ENCODE measurements at regions not wholly inside any gene's neighbourhood (a gene's known extent, or its start where the extent isn't known, plus 50 kb on each side); places are given as distances from the start of the nearest gene placed in this dataset.

DNA sequence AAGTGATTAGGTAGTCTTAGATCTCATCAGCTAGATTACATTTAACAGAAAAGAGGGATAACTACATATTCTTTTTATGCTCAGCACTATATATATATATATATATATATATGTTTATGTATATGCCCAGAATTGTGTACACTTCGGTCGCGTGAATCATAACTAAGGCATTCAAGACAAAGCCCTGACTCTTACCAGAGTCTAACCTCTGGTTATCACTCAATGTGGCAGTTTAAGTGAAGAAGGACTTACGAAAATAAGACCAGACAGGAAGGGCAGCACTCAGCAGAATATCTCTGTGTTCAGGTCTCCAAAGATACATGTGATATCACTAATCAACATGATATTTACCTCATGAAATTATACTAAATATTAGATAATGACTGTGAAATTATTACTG, 1326.7 kb downstream of the MRPL39 start:
- Mint-ChIP-seq H3K27me3 (ENCODE audit: insufficient read depth, low read depth, poor library complexity) (peaks cover 2% of the 10 kb centered on the region), H3K9me3 (peaks cover 70% of the 10 kb centered on the region), H3K36me3 (ENCODE audit: low read depth) (peaks cover 14% of the 10 kb centered on the region), H3K4me1 (no peaks in the 10 kb centered on the region), H3K27ac (no peak overlapping the region), H3K4me3 (no peak overlapping the region)
- no peaks in the 10 kb centered on the region for H3K79me2 ChIP-seq (replicated peaks; ENCODE audit: insufficient read depth)
- no peak for TF ChIP-seq STAT1 (IDR thresholded peaks at IDR 0.05; ENCODE audit: unreplicated experiment)
- TF ChIP-seq EZH2 (IDR thresholded peaks at IDR 0.05; ENCODE audit: low read depth, unreplicated experiment): no peak
- TF ChIP-seq, protein P1, sequence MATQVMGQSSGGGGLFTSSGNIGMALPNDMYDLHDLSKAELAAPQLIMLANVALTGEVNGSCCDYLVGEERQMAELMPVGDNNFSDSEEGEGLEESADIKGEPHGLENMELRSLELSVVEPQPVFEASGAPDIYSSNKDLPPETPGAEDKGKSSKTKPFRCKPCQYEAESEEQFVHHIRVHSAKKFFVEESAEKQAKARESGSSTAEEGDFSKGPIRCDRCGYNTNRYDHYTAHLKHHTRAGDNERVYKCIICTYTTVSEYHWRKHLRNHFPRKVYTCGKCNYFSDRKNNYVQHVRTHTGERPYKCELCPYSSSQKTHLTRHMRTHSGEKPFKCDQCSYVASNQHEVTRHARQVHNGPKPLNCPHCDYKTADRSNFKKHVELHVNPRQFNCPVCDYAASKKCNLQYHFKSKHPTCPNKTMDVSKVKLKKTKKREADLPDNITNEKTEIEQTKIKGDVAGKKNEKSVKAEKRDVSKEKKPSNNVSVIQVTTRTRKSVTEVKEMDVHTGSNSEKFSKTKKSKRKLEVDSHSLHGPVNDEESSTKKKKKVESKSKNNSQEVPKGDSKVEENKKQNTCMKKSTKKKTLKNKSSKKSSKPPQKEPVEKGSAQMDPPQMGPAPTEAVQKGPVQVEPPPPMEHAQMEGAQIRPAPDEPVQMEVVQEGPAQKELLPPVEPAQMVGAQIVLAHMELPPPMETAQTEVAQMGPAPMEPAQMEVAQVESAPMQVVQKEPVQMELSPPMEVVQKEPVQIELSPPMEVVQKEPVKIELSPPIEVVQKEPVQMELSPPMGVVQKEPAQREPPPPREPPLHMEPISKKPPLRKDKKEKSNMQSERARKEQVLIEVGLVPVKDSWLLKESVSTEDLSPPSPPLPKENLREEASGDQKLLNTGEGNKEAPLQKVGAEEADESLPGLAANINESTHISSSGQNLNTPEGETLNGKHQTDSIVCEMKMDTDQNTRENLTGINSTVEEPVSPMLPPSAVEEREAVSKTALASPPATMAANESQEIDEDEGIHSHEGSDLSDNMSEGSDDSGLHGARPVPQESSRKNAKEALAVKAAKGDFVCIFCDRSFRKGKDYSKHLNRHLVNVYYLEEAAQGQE (IDR thresholded peaks at IDR 0.05; ENCODE audit: unreplicated experiment): no peak
- TF ChIP-seq NANOG (IDR thresholded peaks at IDR 0.05; ENCODE audit: borderline replicate concordance): no peak
- no peak for TF ChIP-seq ZNF331 (CRISPR knock-in tag; IDR thresholded peaks at IDR 0.05; ENCODE audit: low read depth)
- TF ChIP-seq ZNF114 (CRISPR knock-in tag; IDR thresholded peaks at IDR 0.05): no peak
- TF ChIP-seq, protein P2, sequence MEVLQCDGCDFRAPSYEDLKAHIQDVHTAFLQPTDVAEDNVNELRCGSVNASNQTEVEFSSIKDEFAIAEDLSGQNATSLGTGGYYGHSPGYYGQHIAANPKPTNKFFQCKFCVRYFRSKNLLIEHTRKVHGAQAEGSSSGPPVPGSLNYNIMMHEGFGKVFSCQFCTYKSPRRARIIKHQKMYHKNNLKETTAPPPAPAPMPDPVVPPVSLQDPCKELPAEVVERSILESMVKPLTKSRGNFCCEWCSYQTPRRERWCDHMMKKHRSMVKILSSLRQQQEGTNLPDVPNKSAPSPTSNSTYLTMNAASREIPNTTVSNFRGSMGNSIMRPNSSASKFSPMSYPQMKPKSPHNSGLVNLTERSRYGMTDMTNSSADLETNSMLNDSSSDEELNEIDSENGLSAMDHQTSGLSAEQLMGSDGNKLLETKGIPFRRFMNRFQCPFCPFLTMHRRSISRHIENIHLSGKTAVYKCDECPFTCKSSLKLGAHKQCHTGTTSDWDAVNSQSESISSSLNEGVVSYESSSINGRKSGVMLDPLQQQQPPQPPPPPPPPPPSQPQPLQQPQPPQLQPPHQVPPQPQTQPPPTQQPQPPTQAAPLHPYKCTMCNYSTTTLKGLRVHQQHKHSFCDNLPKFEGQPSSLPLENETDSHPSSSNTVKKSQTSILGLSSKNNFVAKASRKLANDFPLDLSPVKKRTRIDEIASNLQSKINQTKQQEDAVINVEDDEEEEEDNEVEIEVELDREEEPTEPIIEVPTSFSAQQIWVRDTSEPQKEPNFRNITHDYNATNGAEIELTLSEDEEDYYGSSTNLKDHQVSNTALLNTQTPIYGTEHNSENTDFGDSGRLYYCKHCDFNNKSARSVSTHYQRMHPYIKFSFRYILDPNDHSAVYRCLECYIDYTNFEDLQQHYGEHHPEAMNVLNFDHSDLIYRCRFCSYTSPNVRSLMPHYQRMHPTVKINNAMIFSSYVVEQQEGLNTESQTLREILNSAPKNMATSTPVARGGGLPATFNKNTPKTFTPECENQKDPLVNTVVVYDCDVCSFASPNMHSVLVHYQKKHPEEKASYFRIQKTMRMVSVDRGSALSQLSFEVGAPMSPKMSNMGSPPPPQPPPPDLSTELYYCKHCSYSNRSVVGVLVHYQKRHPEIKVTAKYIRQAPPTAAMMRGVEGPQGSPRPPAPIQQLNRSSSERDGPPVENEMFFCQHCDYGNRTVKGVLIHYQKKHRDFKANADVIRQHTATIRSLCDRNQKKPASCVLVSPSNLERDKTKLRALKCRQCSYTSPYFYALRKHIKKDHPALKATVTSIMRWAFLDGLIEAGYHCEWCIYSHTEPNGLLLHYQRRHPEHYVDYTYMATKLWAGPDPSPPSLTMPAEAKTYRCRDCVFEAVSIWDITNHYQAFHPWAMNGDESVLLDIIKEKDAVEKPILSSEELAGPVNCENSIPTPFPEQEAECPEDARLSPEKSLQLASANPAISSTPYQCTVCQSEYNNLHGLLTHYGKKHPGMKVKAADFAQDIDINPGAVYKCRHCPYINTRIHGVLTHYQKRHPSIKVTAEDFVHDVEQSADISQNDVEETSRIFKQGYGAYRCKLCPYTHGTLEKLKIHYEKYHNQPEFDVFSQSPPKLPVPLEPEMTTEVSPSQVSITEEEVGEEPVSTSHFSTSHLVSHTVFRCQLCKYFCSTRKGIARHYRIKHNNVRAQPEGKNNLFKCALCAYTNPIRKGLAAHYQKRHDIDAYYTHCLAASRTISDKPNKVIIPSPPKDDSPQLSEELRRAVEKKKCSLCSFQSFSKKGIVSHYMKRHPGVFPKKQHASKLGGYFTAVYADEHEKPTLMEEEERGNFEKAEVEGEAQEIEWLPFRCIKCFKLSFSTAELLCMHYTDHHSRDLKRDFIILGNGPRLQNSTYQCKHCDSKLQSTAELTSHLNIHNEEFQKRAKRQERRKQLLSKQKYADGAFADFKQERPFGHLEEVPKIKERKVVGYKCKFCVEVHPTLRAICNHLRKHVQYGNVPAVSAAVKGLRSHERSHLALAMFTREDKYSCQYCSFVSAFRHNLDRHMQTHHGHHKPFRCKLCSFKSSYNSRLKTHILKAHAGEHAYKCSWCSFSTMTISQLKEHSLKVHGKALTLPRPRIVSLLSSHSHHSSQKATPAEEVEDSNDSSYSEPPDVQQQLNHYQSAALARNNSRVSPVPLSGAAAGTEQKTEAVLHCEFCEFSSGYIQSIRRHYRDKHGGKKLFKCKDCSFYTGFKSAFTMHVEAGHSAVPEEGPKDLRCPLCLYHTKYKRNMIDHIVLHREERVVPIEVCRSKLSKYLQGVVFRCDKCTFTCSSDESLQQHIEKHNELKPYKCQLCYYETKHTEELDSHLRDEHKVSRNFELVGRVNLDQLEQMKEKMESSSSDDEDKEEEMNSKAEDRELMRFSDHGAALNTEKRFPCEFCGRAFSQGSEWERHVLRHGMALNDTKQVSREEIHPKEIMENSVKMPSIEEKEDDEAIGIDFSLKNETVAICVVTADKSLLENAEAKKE (CRISPR knock-in tag; IDR thresholded peaks at IDR 0.05): no peak
- no peak for TF ChIP-seq CREB1 (CRISPR knock-in tag; IDR thresholded peaks at IDR 0.05; ENCODE audit: low read depth)
- no peak for TF ChIP-seq JUNB (IDR thresholded peaks at IDR 0.05; ENCODE audit: unreplicated experiment)
- TF ChIP-seq EZH2phosphoT487 (IDR thresholded peaks at IDR 0.05; ENCODE audit: unreplicated experiment): no peak
- no peak for TF ChIP-seq POLR2AphosphoS5 (IDR thresholded peaks at IDR 0.05; ENCODE audit: low read depth)
- TF ChIP-seq, protein P3, sequence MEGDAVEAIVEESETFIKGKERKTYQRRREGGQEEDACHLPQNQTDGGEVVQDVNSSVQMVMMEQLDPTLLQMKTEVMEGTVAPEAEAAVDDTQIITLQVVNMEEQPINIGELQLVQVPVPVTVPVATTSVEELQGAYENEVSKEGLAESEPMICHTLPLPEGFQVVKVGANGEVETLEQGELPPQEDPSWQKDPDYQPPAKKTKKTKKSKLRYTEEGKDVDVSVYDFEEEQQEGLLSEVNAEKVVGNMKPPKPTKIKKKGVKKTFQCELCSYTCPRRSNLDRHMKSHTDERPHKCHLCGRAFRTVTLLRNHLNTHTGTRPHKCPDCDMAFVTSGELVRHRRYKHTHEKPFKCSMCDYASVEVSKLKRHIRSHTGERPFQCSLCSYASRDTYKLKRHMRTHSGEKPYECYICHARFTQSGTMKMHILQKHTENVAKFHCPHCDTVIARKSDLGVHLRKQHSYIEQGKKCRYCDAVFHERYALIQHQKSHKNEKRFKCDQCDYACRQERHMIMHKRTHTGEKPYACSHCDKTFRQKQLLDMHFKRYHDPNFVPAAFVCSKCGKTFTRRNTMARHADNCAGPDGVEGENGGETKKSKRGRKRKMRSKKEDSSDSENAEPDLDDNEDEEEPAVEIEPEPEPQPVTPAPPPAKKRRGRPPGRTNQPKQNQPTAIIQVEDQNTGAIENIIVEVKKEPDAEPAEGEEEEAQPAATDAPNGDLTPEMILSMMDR (conservative IDR thresholded peaks at IDR 0.05; ENCODE audit: low read depth in 2 of 2): no peak
- TF ChIP-seq, protein P4, sequence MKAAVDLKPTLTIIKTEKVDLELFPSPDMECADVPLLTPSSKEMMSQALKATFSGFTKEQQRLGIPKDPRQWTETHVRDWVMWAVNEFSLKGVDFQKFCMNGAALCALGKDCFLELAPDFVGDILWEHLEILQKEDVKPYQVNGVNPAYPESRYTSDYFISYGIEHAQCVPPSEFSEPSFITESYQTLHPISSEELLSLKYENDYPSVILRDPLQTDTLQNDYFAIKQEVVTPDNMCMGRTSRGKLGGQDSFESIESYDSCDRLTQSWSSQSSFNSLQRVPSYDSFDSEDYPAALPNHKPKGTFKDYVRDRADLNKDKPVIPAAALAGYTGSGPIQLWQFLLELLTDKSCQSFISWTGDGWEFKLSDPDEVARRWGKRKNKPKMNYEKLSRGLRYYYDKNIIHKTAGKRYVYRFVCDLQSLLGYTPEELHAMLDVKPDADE (IDR thresholded peaks at IDR 0.05): no peak
- H3K27ac ChIP-seq (ENCODE audit: low read depth): no peak overlapping the region
- H3K27me3 ChIP-seq (ENCODE audit: insufficient read depth): no peaks in the 10 kb centered on the region
- no peaks in the 10 kb centered on the region for H3K9me2 ChIP-seq (ENCODE audit: insufficient read depth)
- no peaks in the 10 kb centered on the region for H3K36me3 ChIP-seq (ENCODE audit: insufficient read depth)
- no peaks in the 10 kb centered on the region for H4K20me1 ChIP-seq (replicated peaks; ENCODE audit: insufficient read depth)
- H3K4me1 ChIP-seq (ENCODE audit: insufficient read depth): no peaks in the 10 kb centered on the region
- no peak for ATAC-seq
- H3K4me2 ChIP-seq: no peak overlapping the region
- H3K4me3 ChIP-seq: no peak overlapping the region
- no peaks in the 10 kb centered on the region for H3F3A ChIP-seq (replicated peaks; ENCODE audit: low read depth)
- no peak overlapping the region for H2AFZ ChIP-seq
- DNase-seq (ENCODE audit: low spot score): no peak

Data from GM23338 (cell line).